GM12875 (cell line): ENCODE measurements at regions not wholly inside any gene's neighbourhood (a gene's known extent, or its start where the extent isn't known, plus 50 kb on each side); places are given as distances from the start of the nearest gene placed in this dataset.
"Not testable (repeated sequence)": the region's sequence is repeated elsewhere in the genome, so short reads cannot be mapped to it uniquely, and the experiment has no call there.

Experiments used
- H3K4me3 ChIP-seq: one replicate; pipeline ENCODE4 v1.5.1; 2011; ENCODE audit warnings: low read depth, low read length, control low read depth
- CTCF ChIP-seq: IDR thresholded peaks from 2 replicates; pipeline ENCODE4 v1.5.1; 2011; ENCODE audit warnings: low read depth, mild to moderate bottlenecking, control low read depth, inconsistent platforms, low read length, moderate library complexity, borderline replicate concordance; ENCODE audit not compliant: insufficient read depth

GRCh38 chr16:29146266-29146665 is 161.4 kb downstream of the LAT start:
- H3K4me3 ChIP-seq, result no peak overlapping the region
- TF ChIP-seq CTCF, result no peak

GRCh38 chr16:29145486-29146225 is 160.8 kb downstream of the LAT start:
- H3K4me3 ChIP-seq, result not testable (repeated sequence)

- H3K4me3 ChIP-seq, result not testable (repeated sequence)
These were observed 160.2 kb downstream of the LAT start for GRCh38 chr16:29145086-29145485.

GRCh38 chr16:29144669-29145062 is 159.8 kb downstream of the LAT start:
- not testable (repeated sequence) for H3K4me3 ChIP-seq

- not testable (repeated sequence) for H3K4me3 ChIP-seq
These were observed 159.2 kb downstream of the LAT start for GRCh38 chr16:29143739-29144668.

GRCh38 chr16:29142506-29142905 is 157.7 kb downstream of the LAT start:
- H3K4me3 ChIP-seq, result not testable (repeated sequence)

- no peak for TF ChIP-seq CTCF
- no peak overlapping the region for H3K4me3 ChIP-seq
These were observed 156.9 kb downstream of the LAT start for GRCh38 chr16:29141586-29142324.

- not testable (repeated sequence) for H3K4me3 ChIP-seq
These were observed 156.3 kb downstream of the LAT start for GRCh38 chr16:29141121-29141520.

GRCh38 chr16:29139901-29140855 is 155.3 kb downstream of the LAT start:
- H3K4me3 ChIP-seq, result not testable (repeated sequence)

GRCh38 chr16:29139261-29139802 is 154.5 kb downstream of the LAT start:
- TF ChIP-seq CTCF, result no peak
- H3K4me3 ChIP-seq, result no peak overlapping the region

GRCh38 chr16:29138698-29139097 is 153.8 kb downstream of the LAT start:
- not testable (repeated sequence) for H3K4me3 ChIP-seq

- not testable (repeated sequence) for H3K4me3 ChIP-seq
These were observed 153.2 kb downstream of the LAT start for GRCh38 chr16:29137894-29138662.

GRCh38 chr16:29137461-29137860 is 152.6 kb downstream of the LAT start:
- H3K4me3 ChIP-seq, result not testable (repeated sequence)

- H3K4me3 ChIP-seq, result not testable (repeated sequence)
These were observed 152.1 kb downstream of the LAT start for GRCh38 chr16:29136916-29137315.
